ENCODE measurements at regions not wholly inside any gene's neighbourhood (a gene's known extent, or its start where the extent isn't known, plus 50 kb on each side); places are given as distances from the start of the nearest gene placed in this dataset.
"Not testable (repeated sequence)": the region's sequence is repeated elsewhere in the genome, so short reads cannot be mapped to it uniquely, and the experiment has no call there.

DNA sequence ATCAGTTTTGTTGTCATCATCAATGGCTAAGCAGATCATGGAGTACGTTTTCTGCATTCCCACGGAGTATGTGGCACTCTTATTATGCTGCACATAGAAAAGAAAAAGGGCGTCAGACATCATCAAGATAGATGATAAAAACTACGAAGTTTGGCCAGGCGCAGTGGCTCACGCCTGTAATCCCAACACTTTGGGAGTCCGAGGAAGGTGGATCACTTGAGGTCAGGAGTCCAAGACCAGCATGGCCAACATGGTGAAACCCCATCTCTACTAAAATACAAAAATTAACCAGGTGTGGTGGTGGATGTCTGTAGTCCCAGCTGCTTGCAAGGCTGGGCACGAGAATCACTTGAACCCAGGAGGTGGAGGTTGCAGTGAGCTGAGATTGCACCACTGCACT lies 312.8 kb downstream of the GOLGA6L6 start:
- DNase-seq = not testable (repeated sequence)

DNA sequence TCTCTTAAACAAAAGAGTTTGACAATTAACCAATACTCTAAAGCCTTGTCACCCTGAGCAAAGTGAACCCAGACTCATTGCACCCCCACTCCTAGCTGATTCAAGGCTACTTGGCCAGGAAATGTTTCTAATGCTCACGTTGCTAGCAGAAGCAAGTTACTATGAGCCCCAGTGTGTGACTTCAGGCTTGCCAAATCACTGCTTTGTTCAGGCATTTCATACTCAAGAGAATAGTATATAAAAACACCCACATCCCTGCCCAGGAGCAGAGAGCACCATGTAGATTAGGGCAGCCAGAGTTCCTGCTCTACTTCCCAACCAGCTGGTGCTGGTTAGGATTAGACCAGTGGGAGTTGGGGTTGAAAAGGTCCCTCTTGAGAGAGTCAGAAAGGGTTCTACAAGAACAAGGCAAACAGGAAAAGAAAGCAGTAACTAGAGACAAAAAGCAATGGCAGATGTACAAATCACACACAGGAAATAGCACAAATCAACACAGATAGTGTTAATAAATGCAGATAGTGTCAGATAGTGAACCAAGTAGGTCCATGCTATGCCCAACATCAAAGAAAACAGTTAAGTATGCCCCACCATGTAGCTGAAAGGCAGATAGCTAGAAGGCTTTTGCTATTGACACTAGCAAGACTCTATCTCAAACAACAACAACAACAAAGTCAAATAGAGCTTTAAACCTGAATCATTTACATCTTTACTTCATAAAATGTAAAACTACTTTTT lies 314.3 kb downstream of the GOLGA6L6 start:
- not testable (repeated sequence) for DNase-seq

DNA sequence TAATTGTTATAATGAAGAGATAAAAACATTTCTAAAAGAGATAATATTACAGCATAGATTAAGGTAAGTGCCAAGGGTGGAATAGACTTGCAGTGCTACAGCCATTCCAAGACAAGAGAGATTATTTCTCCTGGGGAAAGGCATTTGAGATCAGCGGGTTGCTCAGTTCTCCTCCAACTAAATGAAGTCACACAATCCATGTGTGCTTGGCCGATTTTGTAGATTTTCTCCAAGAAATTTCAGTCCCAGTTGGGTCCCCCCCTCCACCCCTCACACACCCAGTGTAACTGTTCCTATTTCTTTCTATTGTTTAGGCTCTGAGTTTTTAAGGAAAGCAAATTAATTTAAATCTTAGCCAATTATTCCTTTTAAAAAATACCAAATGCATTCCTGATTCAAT lies 315.1 kb downstream of the GOLGA6L6 start:
- not testable (repeated sequence) for DNase-seq

DNA sequence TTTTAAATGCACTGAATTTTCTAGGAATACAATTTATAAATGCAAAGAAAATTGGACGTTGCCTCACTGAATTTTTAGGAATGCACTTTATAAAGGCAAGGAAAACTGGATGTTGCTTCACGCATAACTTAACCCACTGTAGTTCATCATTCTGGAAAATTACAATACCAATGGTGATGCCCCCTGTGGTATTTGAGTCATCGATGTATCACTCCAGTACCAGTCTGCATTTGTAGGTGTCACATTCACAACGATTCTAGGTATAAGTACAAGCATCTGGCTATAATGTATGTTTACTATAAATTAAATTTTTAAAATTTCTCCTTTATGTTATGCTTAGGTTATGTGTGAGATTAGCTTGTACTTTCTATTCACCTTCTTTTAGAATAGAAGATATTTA lies 320.5 kb downstream of the GOLGA6L6 start:
- not testable (repeated sequence) for DNase-seq

DNA sequence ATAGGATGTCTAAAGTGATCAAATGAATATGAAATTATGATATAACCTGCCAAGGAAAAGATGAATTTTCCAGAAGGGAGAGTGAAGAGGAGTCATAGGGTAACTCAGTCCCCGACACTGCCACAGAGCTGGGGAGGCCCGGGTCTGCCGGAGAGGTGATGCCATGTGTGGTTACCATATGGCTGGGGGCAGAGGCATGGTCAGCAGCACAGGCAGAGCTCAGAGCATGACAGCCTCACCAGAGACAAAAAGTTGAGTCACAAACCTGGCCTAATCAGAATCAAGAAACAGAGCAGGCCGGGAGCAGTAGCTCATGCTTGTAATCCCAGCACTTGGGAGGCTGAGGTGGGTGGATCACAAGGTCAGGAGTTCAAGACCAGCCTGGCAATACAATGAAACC lies 322.4 kb downstream of the GOLGA6L6 start:
- DNase-seq = not testable (repeated sequence)

DNA sequence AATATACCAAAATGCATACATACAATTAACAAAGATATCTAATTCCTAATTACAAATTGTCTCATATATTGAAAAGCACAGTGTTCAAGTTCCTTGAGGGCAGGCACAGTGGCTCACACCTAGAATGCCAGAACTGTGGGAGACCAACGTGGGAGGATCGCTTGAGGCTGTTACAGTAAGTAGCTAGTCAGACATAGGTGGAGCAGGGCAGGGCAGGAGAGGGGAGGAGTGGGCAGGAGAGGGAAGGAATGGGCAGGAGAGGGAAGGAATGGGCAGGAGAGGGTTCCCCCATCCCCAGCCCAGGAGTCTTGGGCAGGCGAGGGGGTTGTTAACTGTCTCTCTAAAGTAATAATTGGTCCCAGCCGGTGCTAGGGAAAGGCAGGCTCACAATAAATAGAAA lies 325.9 kb downstream of the GOLGA6L6 start:
- DNase-seq = not testable (repeated sequence)

DNA sequence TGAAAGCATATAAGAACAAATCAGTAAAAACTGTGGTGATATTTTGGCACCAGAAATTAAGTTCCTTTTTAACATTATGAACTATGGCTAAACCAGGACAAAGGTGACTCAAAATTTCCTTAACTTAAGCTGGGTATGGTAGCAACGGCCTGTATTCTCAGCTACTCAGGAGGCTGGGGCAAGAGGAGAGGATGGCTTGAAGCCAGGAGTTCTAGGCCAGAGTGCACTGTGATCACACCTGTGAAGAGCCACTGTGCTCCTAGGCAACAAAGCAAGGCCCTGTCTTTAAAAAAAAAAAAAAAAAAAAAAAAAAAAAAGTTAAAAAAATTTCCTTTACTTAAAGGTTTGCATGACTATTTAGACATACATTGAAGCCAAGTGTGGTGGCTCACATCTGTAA lies 327.5 kb downstream of the GOLGA6L6 start:
- DNase-seq = not testable (repeated sequence)

DNA sequence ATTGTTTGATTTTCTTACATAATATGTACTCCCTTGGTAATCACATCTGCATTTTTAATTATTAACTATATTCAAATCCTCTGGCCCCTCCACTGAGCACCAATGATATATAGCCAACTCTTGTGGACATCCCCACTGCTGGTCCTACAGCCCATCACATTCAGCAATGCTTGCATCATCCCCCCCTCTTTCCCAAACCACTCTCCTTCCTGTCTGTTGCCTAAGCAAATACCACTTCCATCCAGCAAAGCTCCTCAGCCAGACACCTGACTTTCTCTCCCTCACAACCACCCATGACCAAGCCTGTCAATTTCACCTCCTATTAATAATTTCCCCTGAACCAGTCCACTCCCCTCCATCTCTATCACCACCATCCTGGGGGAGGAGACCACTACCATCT lies 330.1 kb downstream of the GOLGA6L6 start:
- DNase-seq = not testable (repeated sequence)

DNA sequence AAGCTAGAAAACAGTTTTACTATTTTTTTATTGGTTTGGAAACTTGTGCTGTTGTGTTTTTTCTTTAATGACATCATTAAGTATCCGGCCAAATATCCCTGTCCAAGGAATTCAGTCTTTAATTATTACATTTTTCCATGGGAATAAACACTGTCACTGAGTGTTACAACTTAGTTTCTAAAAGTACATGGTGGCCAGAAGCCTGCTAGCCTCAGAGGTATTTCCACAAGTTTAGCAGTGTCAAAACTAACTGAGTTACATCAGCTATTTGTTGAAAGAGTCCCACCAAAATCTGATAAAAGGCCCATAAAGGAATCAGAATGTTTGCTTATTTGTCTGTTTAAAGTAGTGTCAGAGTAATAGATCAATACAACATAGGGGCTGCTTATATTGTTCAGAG lies 331.6 kb downstream of the GOLGA6L6 start:
- not testable (repeated sequence) for DNase-seq

DNA sequence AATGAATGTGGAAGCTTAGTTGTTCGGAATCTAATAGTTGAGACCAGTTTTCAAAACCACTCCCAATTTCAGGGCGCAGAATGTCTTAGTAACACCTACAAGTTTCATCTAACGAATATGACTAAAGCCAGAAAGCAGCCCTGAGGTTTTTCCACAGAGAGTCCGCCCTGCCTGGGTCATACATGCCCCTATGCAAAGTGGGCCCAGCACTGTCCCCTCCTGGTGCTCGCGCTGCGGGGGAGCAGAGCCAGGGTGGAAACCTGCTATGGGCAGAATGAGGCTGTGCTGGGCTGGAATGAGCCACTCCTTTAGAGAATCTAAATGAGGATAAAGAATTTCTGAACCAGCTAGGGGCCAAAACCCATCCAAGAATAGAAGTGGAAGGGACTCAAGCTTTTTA lies 334.0 kb downstream of the GOLGA6L6 start:
- DNase-seq = not testable (repeated sequence)

DNA sequence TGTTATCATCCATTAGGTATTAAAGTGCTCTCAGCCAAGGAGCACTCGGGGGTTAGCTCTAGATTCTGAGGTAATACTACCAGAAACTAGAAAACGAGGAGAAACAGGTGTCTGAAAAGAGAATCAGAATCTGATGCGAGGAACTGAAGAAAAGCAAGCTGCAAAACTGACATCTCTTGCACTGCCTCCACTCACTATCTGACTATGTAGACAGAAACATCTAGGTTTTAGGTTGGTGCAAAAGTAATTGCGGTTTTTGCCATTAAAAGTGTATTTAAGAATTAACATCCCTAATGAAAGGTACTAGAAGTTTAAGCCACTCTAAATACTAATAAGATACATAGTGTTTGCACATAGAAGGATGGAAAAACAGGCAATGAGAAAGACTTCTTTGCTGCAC lies 334.4 kb downstream of the GOLGA6L6 start:
- not testable (repeated sequence) for DNase-seq

DNA sequence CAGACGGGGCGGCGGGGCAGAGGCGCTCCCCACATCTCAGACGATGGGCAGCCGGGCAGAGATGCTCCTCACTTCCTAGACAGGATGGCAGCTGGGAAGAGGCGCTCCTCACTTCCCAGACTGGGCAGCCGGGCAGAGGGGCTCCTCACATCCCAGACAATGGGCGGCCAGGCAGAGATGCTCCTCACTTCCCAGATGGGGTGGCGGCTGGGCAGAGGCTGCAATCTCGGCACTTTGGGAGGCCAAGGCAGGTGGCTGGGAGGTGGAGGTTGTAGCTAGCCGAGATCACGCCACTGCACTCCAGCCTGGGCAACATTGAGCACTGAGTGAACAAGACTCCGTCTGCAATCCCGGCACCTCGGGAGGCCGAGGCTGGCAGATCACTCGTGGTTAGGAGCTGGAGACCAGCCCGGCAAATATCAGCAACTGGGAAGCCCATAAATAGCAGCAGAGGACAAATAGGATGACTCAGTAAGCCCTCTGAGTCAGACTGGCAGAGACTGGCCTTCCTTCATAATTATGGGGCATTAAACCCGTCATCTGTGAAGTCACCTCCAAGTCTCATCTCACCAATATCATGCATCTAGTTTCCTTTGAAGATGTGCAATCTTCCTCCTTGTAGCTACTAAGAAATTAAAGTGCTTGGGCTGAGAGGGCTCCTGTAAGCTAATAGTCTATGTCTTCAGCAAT lies 337.3 kb downstream of the GOLGA6L6 start:
- DNase-seq = not testable (repeated sequence)

DNA sequence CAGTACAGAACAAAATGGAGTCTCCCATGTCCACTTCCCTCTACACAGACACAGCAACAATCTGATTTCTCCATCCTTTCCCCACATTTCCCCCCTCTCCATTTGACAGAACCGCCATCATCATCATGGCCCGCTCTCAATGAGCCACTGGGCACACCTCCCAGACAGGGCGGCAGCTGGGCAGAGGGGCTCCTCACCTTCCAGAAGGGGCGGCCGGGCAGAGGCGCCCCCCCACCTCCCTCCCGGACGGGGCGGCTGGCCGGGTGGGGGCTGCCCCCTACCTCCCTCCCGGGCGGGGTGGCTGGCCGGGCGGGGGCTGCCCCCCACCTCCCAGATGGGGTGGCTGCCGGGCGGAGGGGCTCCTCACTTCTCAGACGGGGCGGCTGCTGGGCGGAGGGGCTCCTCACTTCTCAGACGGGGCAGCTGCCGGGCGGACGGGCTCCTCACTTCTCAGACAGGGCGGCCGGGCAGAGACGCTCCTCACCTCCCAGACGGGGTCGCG lies 337.9 kb downstream of the GOLGA6L6 start:
- not testable (repeated sequence) for DNase-seq

DNA sequence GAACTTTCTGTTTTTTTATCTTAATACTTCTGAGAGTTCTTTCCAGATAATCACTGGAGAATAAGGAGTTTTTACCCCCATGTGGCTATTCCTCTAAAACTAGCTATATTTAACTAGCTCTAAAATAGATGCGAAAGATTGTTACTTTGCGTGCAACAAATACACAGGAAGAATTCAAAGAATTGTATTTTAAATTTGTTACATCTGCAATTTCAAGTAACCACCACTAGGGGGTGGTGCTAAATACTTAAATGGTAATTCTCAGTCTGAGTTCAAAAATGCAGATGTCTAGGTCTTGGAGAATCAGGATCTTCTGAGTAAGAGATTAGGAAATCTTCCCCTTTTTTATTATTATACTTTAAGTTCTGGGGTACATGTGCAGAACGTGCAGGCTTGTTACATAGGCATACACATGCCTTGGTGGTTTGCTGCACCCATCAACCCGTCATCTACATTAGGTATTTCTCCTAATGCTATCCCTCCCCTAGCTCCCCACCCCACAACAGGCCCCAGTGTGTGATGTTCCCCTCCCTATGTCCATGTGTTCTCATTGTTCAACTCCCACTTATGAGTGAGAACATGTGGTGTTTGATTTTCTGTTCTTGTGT lies 346.9 kb downstream of the GOLGA6L6 start:
- not testable (repeated sequence) for DNase-seq

DNA sequence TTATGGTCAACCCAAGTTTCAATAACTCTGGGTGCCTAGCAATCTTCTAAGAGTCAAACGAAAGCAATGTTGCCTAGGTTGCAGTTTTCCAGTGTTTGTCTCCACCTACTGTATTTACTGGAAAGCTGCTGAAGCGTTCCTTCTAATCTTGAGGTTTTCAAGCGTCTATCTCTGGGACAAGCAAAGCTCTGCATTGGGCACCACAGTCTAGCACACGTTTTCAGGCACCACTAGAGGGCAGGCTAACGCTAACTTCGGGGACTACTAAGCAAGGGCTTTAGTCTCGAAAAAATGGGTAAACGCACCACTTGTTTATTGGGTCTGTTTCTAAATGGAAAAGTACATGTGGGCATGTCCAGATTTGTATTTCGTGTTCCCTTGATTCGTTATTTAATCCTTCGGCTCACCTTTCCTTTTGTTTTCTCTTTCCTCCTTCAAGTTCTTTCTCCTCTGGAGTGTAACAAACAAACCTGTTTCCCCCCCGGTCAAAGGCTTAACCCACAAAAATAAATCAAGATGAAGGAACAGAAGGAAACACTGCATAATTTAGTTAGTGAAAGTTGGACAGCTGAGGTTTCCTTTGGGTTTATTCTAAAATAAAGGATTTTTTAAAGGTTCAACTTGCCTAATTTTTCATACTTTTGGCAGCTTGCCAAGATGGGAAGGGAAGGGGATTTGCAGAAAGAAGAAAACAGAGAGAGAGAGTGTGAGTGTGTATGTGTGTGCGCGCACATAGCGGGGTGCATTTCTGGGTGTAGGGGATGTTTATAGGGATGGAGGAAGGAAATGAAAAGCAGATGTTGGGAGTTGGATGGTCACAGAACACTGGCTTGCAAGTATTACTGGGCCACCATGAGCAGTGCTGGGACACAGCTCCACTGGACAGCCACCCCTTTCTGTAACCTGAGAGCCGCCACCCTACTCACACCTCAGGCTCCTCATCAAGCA lies 348.3 kb downstream of the GOLGA6L6 start:
- not testable (repeated sequence) for DNase-seq

DNA sequence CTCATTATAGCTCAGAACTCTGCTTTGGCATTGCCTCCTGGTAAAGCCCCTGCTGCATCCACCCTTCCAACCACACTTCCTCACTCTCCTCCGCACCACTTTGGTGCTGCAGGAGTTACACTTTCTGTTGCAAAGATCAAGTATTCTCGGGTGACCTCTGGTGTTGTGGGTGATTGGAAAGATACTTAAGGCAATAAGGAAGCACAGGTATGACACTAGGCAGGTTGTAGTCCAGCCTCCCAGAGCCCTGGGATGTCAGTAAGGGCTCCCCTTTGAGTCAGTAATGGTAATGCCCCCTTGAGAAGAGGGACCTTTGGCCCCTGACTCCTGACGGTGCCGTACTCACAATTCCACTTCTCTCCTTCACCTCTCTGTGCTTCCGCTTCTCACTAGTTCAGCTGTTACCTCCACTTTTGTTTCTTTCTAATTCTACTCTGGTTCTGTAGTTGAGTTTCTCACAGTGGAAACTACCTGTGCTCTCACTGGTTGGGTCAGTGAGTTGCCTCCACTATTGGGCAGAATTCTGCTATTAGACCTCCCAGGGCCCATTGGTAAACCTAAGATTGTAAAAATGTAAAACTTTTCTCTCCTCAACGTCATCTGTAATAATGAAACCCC lies 350.0 kb downstream of the GOLGA6L6 start:
- DNase-seq = not testable (repeated sequence)

DNA sequence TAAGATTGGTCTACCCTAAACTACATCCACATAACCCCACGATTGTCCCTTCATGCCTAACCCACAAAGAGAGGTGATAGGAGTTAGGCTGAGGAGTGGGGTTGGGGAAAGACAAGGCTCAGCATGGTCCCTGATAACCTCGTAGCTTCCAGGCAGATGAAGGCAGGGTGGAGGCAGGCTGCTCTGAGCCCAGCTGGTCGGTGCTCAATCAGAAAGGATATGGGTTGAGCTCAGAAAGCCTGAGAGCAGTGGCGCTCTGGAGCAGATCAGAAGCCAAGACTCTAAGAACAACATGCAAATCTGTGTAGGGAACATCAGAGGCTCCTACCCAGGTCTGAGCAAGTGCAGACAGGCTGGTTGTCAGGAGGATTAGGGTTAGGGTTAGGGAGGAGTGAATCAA lies 353.0 kb downstream of the GOLGA6L6 start:
- DNase-seq = not testable (repeated sequence)

DNA sequence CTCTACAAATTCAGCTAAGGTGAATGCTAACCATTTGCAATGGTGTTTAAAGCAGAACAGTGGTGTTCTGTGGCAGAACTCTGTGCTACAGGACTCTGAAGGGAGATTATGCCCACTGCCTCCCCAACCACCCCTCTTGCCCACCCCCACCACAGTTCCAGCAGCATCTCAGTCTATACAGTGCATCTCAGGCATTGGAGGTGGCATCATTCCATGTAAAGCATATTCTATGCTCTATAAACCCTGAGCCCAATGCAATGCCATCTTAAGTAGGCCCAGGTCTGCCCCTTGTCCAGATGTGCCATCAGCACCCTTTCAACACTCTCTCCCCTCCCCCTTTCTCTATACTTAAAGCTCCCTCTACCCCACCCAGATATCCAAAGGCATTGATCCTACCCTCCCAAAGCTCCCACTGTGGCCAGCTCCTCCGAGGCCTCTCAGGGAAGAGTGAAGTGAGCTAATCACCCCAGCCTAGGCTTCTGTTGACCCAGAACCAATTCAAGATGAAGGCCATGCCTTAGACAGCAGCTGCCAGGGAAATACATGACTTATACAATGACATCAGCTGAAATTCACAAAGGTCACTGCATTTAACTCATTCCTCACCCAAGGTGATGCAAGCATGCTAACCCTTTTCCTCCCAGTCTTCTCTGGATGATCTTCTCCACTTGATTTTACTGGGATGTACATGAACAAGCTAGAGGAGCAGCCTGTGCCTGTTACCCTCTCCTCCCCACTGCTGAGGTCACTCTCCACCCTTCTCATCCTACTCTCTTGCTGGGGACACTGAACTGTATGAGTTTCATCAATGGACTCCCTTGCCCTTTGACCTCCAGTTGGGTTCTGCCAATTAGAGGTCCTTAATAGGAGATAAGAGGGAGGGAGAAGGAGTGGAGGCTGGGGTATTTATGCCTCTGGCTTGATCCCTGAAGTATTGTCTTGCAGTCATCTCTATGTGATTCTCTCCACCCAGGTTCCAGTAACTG lies 353.9 kb downstream of the GOLGA6L6 start:
- not testable (repeated sequence) for DNase-seq

DNA sequence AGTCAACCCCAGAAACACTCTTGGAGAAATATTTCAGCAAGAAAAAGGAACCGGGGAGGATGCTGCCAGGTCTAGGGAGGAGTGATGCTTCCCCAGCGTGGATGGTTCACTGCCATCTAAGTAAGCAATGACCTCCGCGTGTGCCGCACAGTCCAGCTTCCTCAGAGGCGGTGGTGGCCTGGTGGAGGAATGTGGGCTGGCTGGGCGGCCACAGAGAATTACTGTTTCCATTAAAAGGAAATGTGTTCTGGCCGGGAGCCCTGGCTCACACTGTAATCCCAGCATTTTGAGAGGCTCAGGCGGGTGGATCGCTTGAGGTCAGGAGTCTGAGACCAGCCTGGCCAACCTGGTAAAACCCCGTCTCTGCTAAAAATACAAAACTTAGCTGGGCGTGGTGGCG lies 356.7 kb downstream of the GOLGA6L6 start:
- not testable (repeated sequence) for DNase-seq

DNA sequence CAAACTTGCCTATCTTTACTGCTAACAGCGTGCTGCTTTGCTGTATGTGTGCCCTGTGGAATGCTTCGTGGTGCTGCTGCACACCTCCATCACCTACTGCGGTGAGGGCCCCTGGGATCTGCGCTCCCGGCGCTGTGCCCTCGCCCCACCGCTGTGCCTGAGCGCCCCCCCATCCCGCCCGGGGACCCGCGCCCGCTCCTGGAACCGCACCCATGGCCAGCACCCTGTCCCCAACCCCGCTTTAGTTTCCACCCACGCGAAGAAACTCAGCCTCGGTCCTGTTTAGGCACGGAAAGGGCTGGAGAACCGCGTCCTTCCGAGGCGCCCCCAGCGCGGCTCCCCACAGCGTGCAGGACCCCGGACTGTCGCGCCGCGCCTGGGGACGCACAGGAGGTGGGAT lies 373.4 kb downstream of the GOLGA6L6 start:
- not testable (repeated sequence) for DNase-seq

DNA sequence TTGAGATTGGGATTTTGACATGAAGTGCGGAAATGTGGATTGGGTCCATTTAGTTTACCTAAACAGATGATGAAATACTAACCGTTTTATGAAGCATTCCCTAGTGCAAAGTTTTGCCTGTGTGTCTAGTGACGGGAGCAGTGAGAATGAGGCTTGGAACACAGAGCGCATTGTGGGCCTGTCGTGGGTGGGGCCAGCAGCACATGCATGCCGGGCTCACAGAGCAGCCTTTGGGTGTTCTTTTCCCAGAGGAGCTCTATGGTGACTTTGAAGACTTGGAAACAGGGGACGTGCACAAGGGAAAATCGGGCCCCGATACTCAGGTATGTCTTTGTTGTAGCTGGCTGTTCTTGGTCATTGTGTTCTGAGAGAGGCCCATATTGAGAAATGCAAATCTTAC lies 388.1 kb downstream of the GOLGA6L6 start:
- DNase-seq = not testable (repeated sequence)

All from left hindlimb (tissue), 1 donor.